ENCODE measurements at regions not wholly inside any gene's neighbourhood (a gene's known extent, or its start where the extent isn't known, plus 50 kb on each side); places are given as distances from the start of the nearest gene placed in this dataset.

DNA sequence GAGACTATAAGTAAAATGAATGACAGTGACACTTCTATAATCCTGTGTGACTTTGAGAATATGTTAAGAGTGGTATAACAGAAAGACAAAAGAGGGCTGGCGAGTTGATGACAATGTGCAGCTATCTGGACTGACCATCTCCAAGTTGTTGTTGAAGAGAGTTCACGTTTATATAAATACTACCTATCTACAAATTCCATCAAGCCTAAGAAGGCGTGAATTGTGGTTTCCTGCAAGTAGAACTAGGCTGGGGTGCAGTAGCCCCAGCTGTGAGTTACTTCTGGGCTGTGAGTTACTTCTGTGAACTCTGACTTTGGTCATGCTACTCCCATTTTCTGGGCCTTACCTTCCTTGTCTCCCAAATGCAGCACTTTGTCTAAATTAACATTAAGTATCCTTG is 561.0 kb downstream of the TBC1D4 start:
- in situ Hi-C loops (cut with MboI), result no loop called here
- Histone ChIP-seq H3K36me3 (ENCODE audit: control insufficient read depth in 2 of 2, insufficient read depth in 2 of 2, low read length in 1 of 2) (no peaks in the 10 kb centered on the region), H2AFZ (ENCODE audit: control insufficient read depth, low read depth, low read length) (no peak overlapping the region), H3K9me3 (replicated peaks; ENCODE audit: control insufficient read depth, insufficient read depth, low read length) (no peaks in the 10 kb centered on the region), H3K4me3 (no peak overlapping the region), H3K27me3 (replicated peaks in 1 of 2; ENCODE audit: control insufficient read depth in 2 of 2, insufficient read depth in 2 of 2, low read length in 1 of 2) (no peaks in the 10 kb centered on the region), H3K79me2 (ENCODE audit: control insufficient read depth, insufficient read depth, low read length) (no peaks in the 10 kb centered on the region), H3K27ac (ENCODE audit: control insufficient read depth, insufficient read depth) (no peak overlapping the region), H3K9ac (ENCODE audit: control insufficient read depth, insufficient read depth, low read length) (no peak overlapping the region), H4K20me1 (ENCODE audit: control insufficient read depth, insufficient read depth) (no peaks in the 10 kb centered on the region), H3K4me1 (ENCODE audit: control insufficient read depth, insufficient read depth, low read length) (no peaks in the 10 kb centered on the region), H3K4me2 (ENCODE audit: control insufficient read depth, insufficient read depth) (no peak overlapping the region)
- ATAC-seq, result peak; percentile 69
- CTCF ChIA-PET, result interaction anchor here (1.2 kb wide), 1 partner anchor 292 kb away, joined by 3 read pairs; no protein-coding TSS in a partner anchor
- RAD21 ChIA-PET (ENCODE audit: unreplicated experiment), result no interaction called here
- POLR2A ChIA-PET, result no interaction called here
- WGBS (ENCODE audit: insufficient coverage, insufficient replicate concordance, low lambda C conversion rate, missing lambda C conversion rate), result 0% methylated on average over 3 of the region's 3 CpGs
- FAIRE-seq, result no peak
- DNase-seq (ENCODE audit: low read depth, low spot score), result no peak
- SMC1A ChIA-PET (ENCODE audit: uncharacterized antibody, unreplicated experiment), result interaction anchor here (1.1 to 1.6 kb wide), 3 partner anchors 8 to 55 kb away, joined by 3 read pairs; no protein-coding TSS in a partner anchor
- TF ChIP-seq YY1 (IDR thresholded peaks at IDR 0.05; ENCODE audit: low read depth, low read length), result no peak
- no peak for TF ChIP-seq NBN (IDR thresholded peaks at IDR 0.05)
- TF ChIP-seq HDGF (IDR thresholded peaks at IDR 0.05), result no peak
- TF ChIP-seq, protein P1, sequence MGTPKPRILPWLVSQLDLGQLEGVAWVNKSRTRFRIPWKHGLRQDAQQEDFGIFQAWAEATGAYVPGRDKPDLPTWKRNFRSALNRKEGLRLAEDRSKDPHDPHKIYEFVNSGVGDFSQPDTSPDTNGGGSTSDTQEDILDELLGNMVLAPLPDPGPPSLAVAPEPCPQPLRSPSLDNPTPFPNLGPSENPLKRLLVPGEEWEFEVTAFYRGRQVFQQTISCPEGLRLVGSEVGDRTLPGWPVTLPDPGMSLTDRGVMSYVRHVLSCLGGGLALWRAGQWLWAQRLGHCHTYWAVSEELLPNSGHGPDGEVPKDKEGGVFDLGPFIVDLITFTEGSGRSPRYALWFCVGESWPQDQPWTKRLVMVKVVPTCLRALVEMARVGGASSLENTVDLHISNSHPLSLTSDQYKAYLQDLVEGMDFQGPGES (IDR thresholded peaks at IDR 0.05), result no peak
- TF ChIP-seq, protein P2, sequence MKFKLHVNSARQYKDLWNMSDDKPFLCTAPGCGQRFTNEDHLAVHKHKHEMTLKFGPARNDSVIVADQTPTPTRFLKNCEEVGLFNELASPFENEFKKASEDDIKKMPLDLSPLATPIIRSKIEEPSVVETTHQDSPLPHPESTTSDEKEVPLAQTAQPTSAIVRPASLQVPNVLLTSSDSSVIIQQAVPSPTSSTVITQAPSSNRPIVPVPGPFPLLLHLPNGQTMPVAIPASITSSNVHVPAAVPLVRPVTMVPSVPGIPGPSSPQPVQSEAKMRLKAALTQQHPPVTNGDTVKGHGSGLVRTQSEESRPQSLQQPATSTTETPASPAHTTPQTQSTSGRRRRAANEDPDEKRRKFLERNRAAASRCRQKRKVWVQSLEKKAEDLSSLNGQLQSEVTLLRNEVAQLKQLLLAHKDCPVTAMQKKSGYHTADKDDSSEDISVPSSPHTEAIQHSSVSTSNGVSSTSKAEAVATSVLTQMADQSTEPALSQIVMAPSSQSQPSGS (IDR thresholded peaks at IDR 0.05; ENCODE audit: low read length), result no peak
- TF ChIP-seq CEBPB (IDR thresholded peaks at IDR 0.05; ENCODE audit: borderline replicate concordance in 1 of 2, low read depth in 2 of 2, low read length in 2 of 2), result no peak
- TF ChIP-seq PAX8 (IDR thresholded peaks at IDR 0.05), result no peak
- no peak for TF ChIP-seq KAT2A (conservative IDR thresholded peaks at IDR 0.05; ENCODE audit: control insufficient read depth, low read depth, low read length)
- no peak for TF ChIP-seq MXI1 (IDR thresholded peaks at IDR 0.05; ENCODE audit: low read depth, low read length)
- no peak for TF ChIP-seq RCOR1 (conservative IDR thresholded peaks at IDR 0.05; ENCODE audit: low read depth, low read length)
- TF ChIP-seq SPI1 (IDR thresholded peaks at IDR 0.05; ENCODE audit: borderline replicate concordance, insufficient read depth, low read depth, low read length), result no peak
- TF ChIP-seq NFYA (IDR thresholded peaks at IDR 0.05; ENCODE audit: borderline replicate concordance, low read depth, low read length), result no peak
- no peak for TF ChIP-seq PAX5 (IDR thresholded peaks at IDR 0.05; ENCODE audit: borderline replicate concordance, low read depth, low read length)
- no peak for TF ChIP-seq NFXL1 (IDR thresholded peaks at IDR 0.05; ENCODE audit: borderline replicate concordance)
- TF ChIP-seq BRCA1 (IDR thresholded peaks at IDR 0.05; ENCODE audit: low read depth, low read length), result no peak
- TF ChIP-seq ATF7 (IDR thresholded peaks at IDR 0.05; ENCODE audit: low read depth), result no peak
- intact Hi-C loops (cut with micrococcal nuclease; ENCODE audit: unreplicated experiment), result no loop called here
- no TSS peak for BruUV-seq (replicated peaks)
